ENCODE measurements at regions not wholly inside any gene's neighbourhood (a gene's known extent, or its start where the extent isn't known, plus 50 kb on each side); places are given as distances from the start of the nearest gene placed in this dataset.

DNA sequence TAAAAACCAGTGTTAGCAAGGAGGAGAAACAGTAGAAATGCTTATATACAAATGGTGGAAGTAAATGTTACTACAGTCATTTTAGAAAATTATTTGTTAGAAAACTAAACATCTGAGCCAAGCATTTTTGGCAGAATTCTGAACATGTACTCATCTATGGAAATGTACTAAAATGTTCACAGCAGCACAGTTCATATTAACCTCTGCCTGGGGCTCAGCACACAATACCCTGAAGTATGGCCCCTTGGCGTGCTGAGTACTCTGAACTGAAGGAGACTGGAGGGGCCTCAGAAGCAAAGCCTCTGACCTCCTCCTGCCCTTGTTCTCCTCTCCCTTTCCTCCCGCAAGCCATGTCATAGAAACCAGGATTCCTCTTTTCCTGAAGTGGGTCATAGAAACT lies 66.2 kb upstream of the RALGAPA2 start:
- Mint-ChIP-seq H3K9me3 (ENCODE audit: unreplicated experiment) (peaks cover 5% of the 10 kb centered on the region), H3K36me3 (ENCODE audit: unreplicated experiment) (peaks cover 3% of the 10 kb centered on the region)
- DNase-seq, result no peak

DNA sequence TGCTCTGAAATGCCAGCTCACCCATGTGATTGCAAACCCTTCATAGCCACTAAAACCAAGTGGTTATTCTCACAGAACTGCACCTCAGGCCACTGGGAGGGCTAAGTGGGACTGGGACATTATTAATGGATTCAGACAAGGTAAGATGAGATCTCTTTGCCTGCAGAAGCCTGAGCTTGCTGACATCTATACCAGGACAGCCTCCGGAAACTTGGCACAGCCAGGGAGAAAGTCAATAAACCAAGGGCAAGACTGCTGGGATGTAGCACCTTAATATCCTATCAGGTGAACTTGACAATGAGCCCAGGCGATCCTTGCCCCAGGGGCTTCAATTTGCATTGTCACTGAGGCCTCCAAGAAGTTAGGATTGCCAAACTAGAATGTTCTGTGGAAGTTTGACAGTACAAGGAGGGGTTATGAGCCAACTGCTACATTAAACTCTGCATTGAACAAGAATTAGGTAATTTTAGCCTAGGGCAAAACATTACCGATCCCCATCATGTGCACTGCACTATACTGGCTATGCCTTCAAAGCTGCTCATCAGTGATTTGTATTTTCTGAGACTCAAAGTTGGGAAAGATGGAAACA lies 60.1 kb upstream of the RALGAPA2 start:
- TF ChIP-seq, protein P1, sequence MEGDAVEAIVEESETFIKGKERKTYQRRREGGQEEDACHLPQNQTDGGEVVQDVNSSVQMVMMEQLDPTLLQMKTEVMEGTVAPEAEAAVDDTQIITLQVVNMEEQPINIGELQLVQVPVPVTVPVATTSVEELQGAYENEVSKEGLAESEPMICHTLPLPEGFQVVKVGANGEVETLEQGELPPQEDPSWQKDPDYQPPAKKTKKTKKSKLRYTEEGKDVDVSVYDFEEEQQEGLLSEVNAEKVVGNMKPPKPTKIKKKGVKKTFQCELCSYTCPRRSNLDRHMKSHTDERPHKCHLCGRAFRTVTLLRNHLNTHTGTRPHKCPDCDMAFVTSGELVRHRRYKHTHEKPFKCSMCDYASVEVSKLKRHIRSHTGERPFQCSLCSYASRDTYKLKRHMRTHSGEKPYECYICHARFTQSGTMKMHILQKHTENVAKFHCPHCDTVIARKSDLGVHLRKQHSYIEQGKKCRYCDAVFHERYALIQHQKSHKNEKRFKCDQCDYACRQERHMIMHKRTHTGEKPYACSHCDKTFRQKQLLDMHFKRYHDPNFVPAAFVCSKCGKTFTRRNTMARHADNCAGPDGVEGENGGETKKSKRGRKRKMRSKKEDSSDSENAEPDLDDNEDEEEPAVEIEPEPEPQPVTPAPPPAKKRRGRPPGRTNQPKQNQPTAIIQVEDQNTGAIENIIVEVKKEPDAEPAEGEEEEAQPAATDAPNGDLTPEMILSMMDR (IDR thresholded peaks at IDR 0.05; ENCODE audit: partially characterized antibody, unreplicated experiment), result no peak
- H3K36me3 Mint-ChIP-seq (ENCODE audit: unreplicated experiment), result peaks cover 3% of the 10 kb centered on the region
- no peaks in the 10 kb centered on the region for H3K27me3 Mint-ChIP-seq (ENCODE audit: unreplicated experiment)
- no peak overlapping the region for H3K27ac Mint-ChIP-seq (ENCODE audit: unreplicated experiment)
- H3K9me3 Mint-ChIP-seq (ENCODE audit: unreplicated experiment), result peaks cover 10% of the 10 kb centered on the region
- H3K4me1 Mint-ChIP-seq (ENCODE audit: low read depth, unreplicated experiment), result no peaks in the 10 kb centered on the region
- H3K4me3 Mint-ChIP-seq (ENCODE audit: unreplicated experiment), result no peak overlapping the region
- DNase-seq, result no peak

More for the DNA sequence above, 66.2 kb upstream of the RALGAPA2 start:
- no peak overlapping the region for H3K4me3 Mint-ChIP-seq (ENCODE audit: unreplicated experiment)
- H3K27ac Mint-ChIP-seq (ENCODE audit: unreplicated experiment), result no peak overlapping the region
- H3K27me3 Mint-ChIP-seq (ENCODE audit: unreplicated experiment), result no peaks in the 10 kb centered on the region
- H3K4me1 Mint-ChIP-seq (ENCODE audit: low read depth, unreplicated experiment), result no peaks in the 10 kb centered on the region
- TF ChIP-seq, protein P1 (IDR thresholded peaks at IDR 0.05; ENCODE audit: partially characterized antibody, unreplicated experiment), result no peak

DNA sequence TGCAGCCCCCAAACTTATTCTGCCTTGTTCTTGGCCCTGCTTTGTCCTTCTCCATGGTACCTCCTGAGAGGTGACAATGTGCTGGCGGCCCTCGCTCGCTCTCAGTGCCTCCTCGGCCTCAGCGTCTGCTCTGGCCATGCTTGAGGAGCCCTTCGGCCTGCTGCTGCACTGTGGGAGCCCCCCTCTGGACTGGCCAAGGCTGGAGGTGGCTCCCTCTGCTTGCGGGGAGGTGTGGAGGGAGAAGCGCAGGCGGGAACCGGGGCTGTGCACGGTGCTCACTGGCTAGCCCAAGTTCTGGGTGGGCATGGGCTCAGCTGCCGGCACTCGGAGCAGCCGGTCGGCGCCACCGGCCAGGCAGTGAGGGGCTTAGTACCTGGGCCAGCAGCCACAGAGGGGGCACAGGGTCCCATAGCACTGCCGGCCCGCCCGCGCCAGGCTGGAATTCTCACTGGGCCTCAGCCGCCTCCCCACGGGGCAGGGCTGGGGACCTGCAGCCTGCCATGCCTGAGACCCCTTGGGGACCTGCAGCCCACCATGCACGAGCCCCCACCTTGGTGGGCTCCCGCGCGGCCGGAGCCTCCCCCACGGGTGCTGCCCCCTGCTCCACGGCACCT lies 55.9 kb upstream of the RALGAPA2 start:
- TF ChIP-seq, protein P1 (IDR thresholded peaks at IDR 0.05; ENCODE audit: partially characterized antibody, unreplicated experiment), result no peak
- Mint-ChIP-seq H3K36me3 (ENCODE audit: unreplicated experiment) (no peaks in the 10 kb centered on the region), H3K4me1 (ENCODE audit: low read depth, unreplicated experiment) (no peaks in the 10 kb centered on the region), H3K4me3 (ENCODE audit: unreplicated experiment) (no peak overlapping the region), H3K27ac (ENCODE audit: unreplicated experiment) (no peak overlapping the region), H3K27me3 (ENCODE audit: unreplicated experiment) (no peaks in the 10 kb centered on the region), H3K9me3 (ENCODE audit: unreplicated experiment) (peaks cover 11% of the 10 kb centered on the region)
- no peak for DNase-seq

DNA sequence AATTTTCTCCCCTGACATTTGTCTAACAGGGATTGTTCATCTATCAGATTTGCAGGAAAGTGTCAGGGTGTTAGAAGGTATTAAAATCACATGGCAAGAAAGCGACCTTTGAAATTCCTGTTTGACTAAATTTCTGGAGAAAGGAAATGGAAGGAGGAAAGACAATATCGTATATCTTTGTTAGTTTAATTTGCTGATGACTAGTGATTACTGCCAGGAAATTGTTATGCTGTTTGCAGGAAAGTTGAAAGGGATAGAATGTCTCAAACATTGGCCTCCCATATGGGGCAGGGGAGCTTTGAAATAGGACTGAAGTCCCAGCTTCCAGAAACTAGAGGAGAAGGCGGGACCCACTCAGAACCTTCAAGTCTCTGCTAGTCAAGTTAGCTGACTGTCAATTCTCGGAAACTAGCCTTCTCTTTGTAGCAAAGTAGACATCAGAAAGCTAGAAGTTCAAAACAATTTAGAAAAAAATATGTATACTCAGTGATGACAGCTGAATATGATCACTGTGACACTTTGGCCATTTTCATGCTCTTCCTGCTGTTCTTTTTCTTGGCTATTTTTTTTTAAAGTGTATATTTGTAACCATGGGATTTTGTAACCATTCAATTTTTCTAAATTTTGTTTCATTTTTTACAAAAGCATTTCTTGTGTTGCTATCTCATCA lies 53.4 kb upstream of the RALGAPA2 start:
- TF ChIP-seq, protein P1 (IDR thresholded peaks at IDR 0.05; ENCODE audit: partially characterized antibody, unreplicated experiment), result no peak
- no peaks in the 10 kb centered on the region for H3K4me1 Mint-ChIP-seq (ENCODE audit: low read depth, unreplicated experiment)
- H3K27ac Mint-ChIP-seq (ENCODE audit: unreplicated experiment), result no peak overlapping the region
- no peaks in the 10 kb centered on the region for H3K27me3 Mint-ChIP-seq (ENCODE audit: unreplicated experiment)
- DNase-seq, result no peak
- peaks cover 7% of the 10 kb centered on the region for H3K9me3 Mint-ChIP-seq (ENCODE audit: unreplicated experiment)
- no peak overlapping the region for H3K4me3 Mint-ChIP-seq (ENCODE audit: unreplicated experiment)
- H3K36me3 Mint-ChIP-seq (ENCODE audit: unreplicated experiment), result no peaks in the 10 kb centered on the region

DNA sequence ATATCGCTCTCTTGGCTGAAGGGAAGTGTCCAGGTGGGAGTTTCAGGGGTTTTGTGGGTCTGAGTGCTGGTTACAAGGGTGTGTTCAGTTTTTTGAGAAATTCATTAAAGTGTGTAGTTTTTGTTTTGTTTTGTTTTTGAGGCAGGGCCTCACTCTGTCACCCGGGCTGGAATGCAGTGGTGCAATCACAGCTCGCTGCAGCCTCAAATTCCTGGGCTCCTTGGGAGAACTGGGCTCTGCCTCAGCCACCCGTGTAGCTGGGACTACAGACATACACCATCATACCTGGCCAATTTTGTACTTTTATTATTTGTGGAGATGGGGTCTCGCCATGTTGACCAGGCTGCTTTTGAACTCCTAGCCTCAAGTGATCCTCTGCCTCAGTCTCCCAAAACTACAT lies 51.2 kb upstream of the RALGAPA2 start:
- Mint-ChIP-seq H3K9me3 (ENCODE audit: unreplicated experiment) (peaks cover 7% of the 10 kb centered on the region), H3K4me1 (ENCODE audit: low read depth, unreplicated experiment) (no peaks in the 10 kb centered on the region), H3K27me3 (ENCODE audit: unreplicated experiment) (no peaks in the 10 kb centered on the region), H3K36me3 (ENCODE audit: unreplicated experiment) (no peaks in the 10 kb centered on the region), H3K27ac (ENCODE audit: unreplicated experiment) (no peak overlapping the region), H3K4me3 (ENCODE audit: unreplicated experiment) (no peak overlapping the region)
- no peak for DNase-seq
- TF ChIP-seq, protein P1 (IDR thresholded peaks at IDR 0.05; ENCODE audit: partially characterized antibody, unreplicated experiment), result no peak

Measured in glutamatergic neuron (in vitro differentiated cells).